K562 (cell line): ENCODE measurements at regions not wholly inside any gene's neighbourhood (a gene's known extent, or its start where the extent isn't known, plus 50 kb on each side); places are given as distances from the start of the nearest gene placed in this dataset.
"Not testable (repeated sequence)": the region's sequence is repeated elsewhere in the genome, so short reads cannot be mapped to it uniquely, and the experiment has no call there.

ENCODE experiments used
- ATAC-seq: fragments of 200-7000 bp; cut with Tn5 transposase; 3 replicates; pipeline ENCODE4 v1.9.1; 2020; ENCODE audit warnings: moderate library complexity
- BruUV-seq: library from RNA; stranded (reverse); fragments of 400-500 nt; replicated peaks from 2 replicates; lab custom pipeline; 2021; lab: Mats Ljungman, UMichigan
- CTCF ChIA-PET: fragments of 300-600 bp; formaldehyde crosslinking; extraction: SDS; loops from one replicate; lab custom pipeline; 2021; ENCODE audit warnings: low intra/inter-chr PET ratio; lab: Yijun Ruan, JAX
- POLR2A ChIA-PET: fragments of 300-600, 350-650 bp; sonication (Branson Sonifier 250); formaldehyde crosslinking; extraction: SDS; loops from one replicate; lab custom pipeline; 2021; ENCODE audit warnings: antibody characterized with exemption, inconsistent platforms; lab: Yijun Ruan, JAX
- DNase-seq, 4 experiments: peaks; one replicate each; pipeline versions ENCODE4 v3.0.0 to v3.0.0-alpha.2; 2011 to 2018; ENCODE audit warnings: low spot score in 3 of 4, mixed read lengths in 3 of 4; ENCODE audit errors: extremely low read depth in 1 of 4
- FAIRE-seq: peaks from 2 replicates; lab custom pipeline; 2011; peaks lifted over from hg19 to GRCh38; lab: Jason Lieb, UNC
- H2AFZ ChIP-seq: 2 replicates; pipeline ENCODE4 v1.6.0; 2011; ENCODE audit warnings: low read depth, low read length, control low read depth, inconsistent platforms
- H3K27ac ChIP-seq: fragments of 200-600 bp; 3 replicates; pipeline ENCODE4 v1.8.0; 2011; ENCODE audit warnings: low read depth, mild to moderate bottlenecking, control low read depth, inconsistent platforms, low read length, moderate library complexity, mixed read lengths; ENCODE audit errors: extremely low read depth
- H3K27me3 ChIP-seq, 2 experiments: fragments of 300-600 bp in 1 of 2; 2 replicates in 1 of 2; 3 replicates in 1 of 2; pipeline versions ENCODE4 v1.6.0 to v1.8.0; 2011; ENCODE audit warnings: inconsistent platforms in 2 of 2, low read length in 2 of 2, mild to moderate bottlenecking in 1 of 2, mixed read lengths in 1 of 2, moderate library complexity in 1 of 2; ENCODE audit not compliant: control insufficient read depth in 2 of 2, insufficient read depth in 2 of 2
- H3K36me3 ChIP-seq: fragments of 300-600 bp; 3 replicates; pipeline ENCODE4 v1.8.0; 2011; ENCODE audit warnings: mild to moderate bottlenecking, low read length, inconsistent platforms; ENCODE audit not compliant: control insufficient read depth, insufficient read depth
- H3K4me1 ChIP-seq, 2 experiments: fragments of 200-600 bp in 1 of 2; replicated peaks in 1 of 2; 2 replicates in 1 of 2; 3 replicates in 1 of 2; pipeline versions ENCODE4 v1.5.1 to v1.8.0; 2011; ENCODE audit warnings: inconsistent platforms in 2 of 2, low read length in 2 of 2, mild to moderate bottlenecking in 1 of 2, mixed read lengths in 1 of 2, moderate library complexity in 1 of 2; ENCODE audit not compliant: control insufficient read depth in 2 of 2, insufficient read depth in 2 of 2
- H3K4me2 ChIP-seq: 2 replicates; pipeline ENCODE4 v1.6.1; 2011; ENCODE audit warnings: low read length, control low read depth, inconsistent platforms, mixed read lengths; ENCODE audit not compliant: insufficient read depth
- H3K4me3 ChIP-seq: fragments of 200-600 bp; sonication (generic), shearing (Covaris generic); 2 replicates; pipeline ENCODE4 v1.5.1; 2016; ENCODE audit warnings: control low read depth, inconsistent platforms
- H3K79me2 ChIP-seq: fragments of 200-600 bp; 3 replicates; pipeline ENCODE4 v1.8.0; 2011; ENCODE audit warnings: low read length, inconsistent platforms; ENCODE audit not compliant: control insufficient read depth, insufficient read depth
- H3K9ac ChIP-seq, 2 experiments: 2 replicates each; pipeline versions ENCODE4 v1.6.0 to v1.6.1; 2011; ENCODE audit warnings: low read depth in 2 of 2, low read length in 2 of 2, control low read depth in 1 of 2, inconsistent platforms in 1 of 2, mild to moderate bottlenecking in 1 of 2, mixed read lengths in 1 of 2; ENCODE audit not compliant: insufficient read depth in 1 of 2
- H3K9me1 ChIP-seq: one replicate; pipeline ENCODE4 v1.6.0; 2011; ENCODE audit warnings: inconsistent platforms, mild to moderate bottlenecking, low read length, moderate library complexity; ENCODE audit not compliant: control insufficient read depth, insufficient read depth
- H3K9me3 ChIP-seq: replicated peaks from 2 replicates; pipeline ENCODE4 v1.5.1; 2011; ENCODE audit warnings: low read depth, low read length, inconsistent platforms; ENCODE audit not compliant: control insufficient read depth, insufficient read depth
- H4K20me1 ChIP-seq: replicated peaks from 2 replicates; pipeline ENCODE4 v1.6.1; 2011; ENCODE audit warnings: low read length, inconsistent platforms, mixed read lengths; ENCODE audit not compliant: control insufficient read depth, insufficient read depth
- EGR1 ChIP-seq: fragments of 450-650 bp; conservative IDR thresholded peaks from 2 replicates; pipeline ENCODE4 v1.6.1; 2017; ENCODE audit warnings: mild to moderate bottlenecking
- FOSL1 ChIP-seq: fragments of 200-800 bp; sonication (Bioruptor generic); conservative IDR thresholded peaks from 2 replicates; pipeline ENCODE4 v1.6.1; 2016; ENCODE audit warnings: missing genetic modification characterization, missing compliant biosample characterization
- RBFOX2 ChIP-seq: fragments of 200-400 bp; formaldehyde crosslinking; IDR thresholded peaks from 2 replicates; pipeline ENCODE4 v1.6.1; 2017; ENCODE audit warnings: low read depth, mild to moderate bottlenecking, low read length, moderate library complexity
- THRAP3 ChIP-seq: fragments of 450-650 bp; IDR thresholded peaks from 2 replicates; pipeline ENCODE4 v1.6.1; 2016; ENCODE audit warnings: mild to moderate bottlenecking, inconsistent platforms, borderline replicate concordance
- YBX1 ChIP-seq: fragments of 450-650 bp; IDR thresholded peaks from 2 replicates; pipeline ENCODE4 v1.7.1; 2016; ENCODE audit warnings: mild to moderate bottlenecking
- ZBTB7A ChIP-seq: IDR thresholded peaks from 2 replicates; pipeline ENCODE4 v1.6.1; 2011; ENCODE audit warnings: low read depth, mild to moderate bottlenecking, low read length, moderate library complexity, borderline replicate concordance; ENCODE audit not compliant: control insufficient read depth
- ZNF121 ChIP-seq: sonication (generic); formaldehyde crosslinking; conservative IDR thresholded peaks from 2 replicates; pipeline ENCODE4 v1.8.0; 2022; ENCODE audit warnings: missing genetic modification reagents
- ZNF23 ChIP-seq: fragments of 250-450 bp; sonication (Bioruptor Pico); IDR thresholded peaks from 2 replicates; pipeline ENCODE4 v1.4.0; 2020; ENCODE audit warnings: mild to moderate bottlenecking
- ZNF551 ChIP-seq: fragments of 250-450 bp; sonication (Bioruptor Pico); IDR thresholded peaks from 2 replicates; pipeline ENCODE4 v1.5.0; 2021; ENCODE audit warnings: mild to moderate bottlenecking, moderate library complexity
- WGBS: fragments of 100-300 bp; shearing (Covaris generic); methylation state at CpG from one replicate; pipeline ENCODE4 v1.1.6; 2016; ENCODE audit warnings: low coverage, mixed read lengths; ENCODE audit not compliant: insufficient coverage; ENCODE audit errors: missing lambda C conversion rate; 5-methylcytosine and 5-hydroxymethylcytosine counted together
- in situ Hi-C: fragments of 300-500 bp; cut with MboI; formaldehyde crosslinking; loops from 4 replicates; pipeline ENCODE4 v1.15.0; 2018; ENCODE audit warnings: inconsistent platforms, mixed read lengths
- intact Hi-C: fragments of 100-400 bp; cut with micrococcal nuclease; formaldehyde crosslinking; loops from 2 replicates; pipeline ENCODE4 v1.14.2; 2022
- TF ChIP-seq, protein P1 (sequence below): sonication (generic); formaldehyde crosslinking; IDR thresholded peaks from 2 replicates; pipeline ENCODE4 v1.8.0; 2022; ENCODE audit warnings: missing genetic modification reagents, mild to moderate bottlenecking, borderline replicate concordance
- TF ChIP-seq, protein P2 (sequence below): fragments of 250-450 bp; sonication (Bioruptor Pico); IDR thresholded peaks from 2 replicates; pipeline ENCODE4 v1.4.0; 2020; ENCODE audit warnings: mild to moderate bottlenecking

DNA sequence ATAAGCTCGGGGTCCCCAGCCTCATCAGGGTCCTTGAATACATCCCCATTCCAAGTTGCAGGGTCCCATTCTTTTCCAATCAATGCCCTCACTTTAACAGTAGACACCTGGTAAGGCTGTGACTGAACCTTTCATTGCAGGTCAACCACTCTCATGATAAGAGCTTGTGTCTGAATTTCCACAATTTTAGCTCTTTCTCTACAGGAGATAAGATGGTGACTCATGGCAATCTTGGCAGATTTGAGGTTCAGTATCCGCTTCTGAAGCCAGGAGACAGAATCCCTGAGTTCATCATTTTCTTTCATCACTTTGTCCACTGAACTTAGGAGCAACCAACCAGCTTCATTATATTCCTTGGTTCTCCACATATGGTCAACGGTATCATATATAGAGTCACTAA is 409.9 kb downstream of the TMEM232 start:
- intact Hi-C loops, H3K9ac ChIP-seq, H2AFZ ChIP-seq, H4K20me1 ChIP-seq, DNase-seq, H3K4me2 ChIP-seq, H3K27ac ChIP-seq, CTCF ChIA-PET, H3K4me1 ChIP-seq, H3K4me3 ChIP-seq, H3K36me3 ChIP-seq, H3K27me3 ChIP-seq, ATAC-seq, BruUV-seq, FAIRE-seq, H3K9me1 ChIP-seq, in situ Hi-C loops, H3K79me2 ChIP-seq, H3K9me3 ChIP-seq: not testable (repeated sequence)
- 0% methylated on average over 3 of the region's 3 CpGs for WGBS
- POLR2A ChIA-PET, result interaction anchor here (1.1 kb wide), 1 partner anchor 17 kb away, joined by 3 read pairs; no protein-coding TSS in a partner anchor

DNA sequence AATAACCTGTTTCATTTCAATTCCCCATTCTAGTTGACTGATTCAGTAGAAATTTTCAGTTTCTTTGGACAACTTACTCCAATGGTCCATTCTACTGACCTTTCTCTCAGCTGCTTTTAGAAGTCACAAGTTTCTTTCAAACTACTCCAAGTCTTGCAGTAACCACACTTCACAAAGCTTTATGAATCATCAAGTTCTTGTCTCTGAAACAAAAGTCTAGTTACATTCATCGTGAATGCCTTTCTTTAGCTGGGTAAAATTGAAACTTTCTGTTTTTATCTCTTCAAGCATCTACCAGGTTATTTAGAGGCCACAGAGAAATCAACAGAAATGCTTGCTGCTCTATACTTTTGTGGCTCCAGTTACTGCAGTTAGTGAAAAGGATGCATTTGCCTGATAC is 405.4 kb downstream of the TMEM232 start:
- FAIRE-seq (no peak), DNase-seq (no peak), ATAC-seq (no peak)
- Histone ChIP-seq H3K27ac (no peak overlapping the region), H3K9me1 (no peaks in the 10 kb centered on the region), H3K36me3 (no peaks in the 10 kb centered on the region), H3K4me2 (no peak overlapping the region), H3K4me3 (no peak overlapping the region), H3K27me3 (no peaks in the 10 kb centered on the region), H3K4me1 (no peaks in the 10 kb centered on the region), H4K20me1 (no peaks in the 10 kb centered on the region), H2AFZ (no peak overlapping the region), H3K79me2 (no peaks in the 10 kb centered on the region), H3K9me3 (no peaks in the 10 kb centered on the region), H3K9ac (no peak overlapping the region)
- WGBS, result 0% methylated on average over 1 of the region's 1 CpG
- no peak for TF ChIP-seq EGR1
- TF ChIP-seq ZNF551 (CRISPR knock-in tag), result no peak
- no peak for TF ChIP-seq FOSL1 (tag)
- TF ChIP-seq ZNF121, result no peak
- TF ChIP-seq, protein P1, sequence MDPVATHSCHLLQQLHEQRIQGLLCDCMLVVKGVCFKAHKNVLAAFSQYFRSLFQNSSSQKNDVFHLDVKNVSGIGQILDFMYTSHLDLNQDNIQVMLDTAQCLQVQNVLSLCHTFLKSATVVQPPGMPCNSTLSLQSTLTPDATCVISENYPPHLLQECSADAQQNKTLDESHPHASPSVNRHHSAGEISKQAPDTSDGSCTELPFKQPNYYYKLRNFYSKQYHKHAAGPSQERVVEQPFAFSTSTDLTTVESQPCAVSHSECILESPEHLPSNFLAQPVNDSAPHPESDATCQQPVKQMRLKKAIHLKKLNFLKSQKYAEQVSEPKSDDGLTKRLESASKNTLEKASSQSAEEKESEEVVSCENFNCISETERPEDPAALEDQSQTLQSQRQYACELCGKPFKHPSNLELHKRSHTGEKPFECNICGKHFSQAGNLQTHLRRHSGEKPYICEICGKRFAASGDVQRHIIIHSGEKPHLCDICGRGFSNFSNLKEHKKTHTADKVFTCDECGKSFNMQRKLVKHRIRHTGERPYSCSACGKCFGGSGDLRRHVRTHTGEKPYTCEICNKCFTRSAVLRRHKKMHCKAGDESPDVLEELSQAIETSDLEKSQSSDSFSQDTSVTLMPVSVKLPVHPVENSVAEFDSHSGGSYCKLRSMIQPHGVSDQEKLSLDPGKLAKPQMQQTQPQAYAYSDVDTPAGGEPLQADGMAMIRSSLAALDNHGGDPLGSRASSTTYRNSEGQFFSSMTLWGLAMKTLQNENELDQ (CRISPR knock-in tag), result no peak
- TF ChIP-seq, protein P2, sequence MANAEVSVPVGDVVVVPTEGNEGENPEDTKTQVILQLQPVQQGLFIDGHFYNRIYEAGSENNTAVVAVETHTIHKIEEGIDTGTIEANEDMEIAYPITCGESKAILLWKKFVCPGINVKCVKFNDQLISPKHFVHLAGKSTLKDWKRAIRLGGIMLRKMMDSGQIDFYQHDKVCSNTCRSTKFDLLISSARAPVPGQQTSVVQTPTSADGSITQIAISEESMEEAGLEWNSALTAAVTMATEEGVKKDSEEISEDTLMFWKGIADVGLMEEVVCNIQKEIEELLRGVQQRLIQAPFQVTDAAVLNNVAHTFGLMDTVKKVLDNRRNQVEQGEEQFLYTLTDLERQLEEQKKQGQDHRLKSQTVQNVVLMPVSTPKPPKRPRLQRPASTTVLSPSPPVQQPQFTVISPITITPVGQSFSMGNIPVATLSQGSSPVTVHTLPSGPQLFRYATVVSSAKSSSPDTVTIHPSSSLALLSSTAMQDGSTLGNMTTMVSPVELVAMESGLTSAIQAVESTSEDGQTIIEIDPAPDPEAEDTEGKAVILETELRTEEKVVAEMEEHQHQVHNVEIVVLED (CRISPR knock-in tag), result no peak
- no peak for TF ChIP-seq YBX1
- TF ChIP-seq ZNF23 (CRISPR knock-in tag), result no peak
- TF ChIP-seq THRAP3, result no peak
- no peak for TF ChIP-seq ZBTB7A
- TF ChIP-seq RBFOX2, result no peak
- intact Hi-C loops, result no loop called here
- ChIA-PET CTCF (no interaction called here), POLR2A (no interaction called here)
- no TSS peak for BruUV-seq
- in situ Hi-C loops, result no loop called here
